ENCODE measurements at regions not wholly inside any gene's neighbourhood (a gene's known extent, or its start where the extent isn't known, plus 50 kb on each side); places are given as distances from the start of the nearest gene placed in this dataset.
"Not testable (repeated sequence)": the region's sequence is repeated elsewhere in the genome, so short reads cannot be mapped to it uniquely, and the experiment has no call there.

DNA sequence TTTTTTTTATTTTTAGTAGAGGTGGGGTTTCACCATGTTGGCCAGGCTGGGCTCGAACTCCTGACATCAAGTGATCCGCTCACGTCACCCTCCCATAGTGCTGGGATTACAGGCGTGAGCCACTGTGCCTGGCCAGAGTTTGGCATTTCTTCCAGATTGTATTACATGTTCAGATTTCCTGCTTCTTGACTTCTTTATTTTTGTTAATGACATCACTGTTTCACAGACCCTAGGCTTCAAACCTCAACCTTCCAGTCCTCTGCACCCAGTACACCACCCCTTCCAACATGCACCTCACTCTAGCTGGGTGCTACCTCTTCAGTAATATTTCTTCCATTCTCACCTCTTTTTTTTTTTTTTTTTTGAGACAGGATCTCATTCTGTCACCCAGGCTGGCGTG, 53.6 kb upstream of the ZFHX3 start:
- Histone ChIP-seq H3K4me3 (ENCODE audit: low read length in 2 of 2) (no peak overlapping the region), H3K9me3 (ENCODE audit: control insufficient read depth in 2 of 2, low read length in 2 of 2) (no peaks in the 10 kb centered on the region), H3K4me1 (ENCODE audit: control insufficient read depth in 2 of 2, insufficient read depth in 2 of 2, low read length in 2 of 2) (no peaks in the 10 kb centered on the region), H3K27ac (ENCODE audit: low read depth in 2 of 2, low read length in 2 of 2) (no peak overlapping the region), H3K27me3 (ENCODE audit: control insufficient read depth in 2 of 2, insufficient read depth in 2 of 2, low read length in 2 of 2) (peaks cover 0 to 2% of the 10 kb centered on the region in 2 donors), H3K36me3 (ENCODE audit: control insufficient read depth in 2 of 2, insufficient read depth in 2 of 2, low read length in 2 of 2) (no peaks in the 10 kb centered on the region), H3K9ac (ENCODE audit: low read depth in 1 of 2, low read length in 2 of 2) (no peak overlapping the region)

DNA sequence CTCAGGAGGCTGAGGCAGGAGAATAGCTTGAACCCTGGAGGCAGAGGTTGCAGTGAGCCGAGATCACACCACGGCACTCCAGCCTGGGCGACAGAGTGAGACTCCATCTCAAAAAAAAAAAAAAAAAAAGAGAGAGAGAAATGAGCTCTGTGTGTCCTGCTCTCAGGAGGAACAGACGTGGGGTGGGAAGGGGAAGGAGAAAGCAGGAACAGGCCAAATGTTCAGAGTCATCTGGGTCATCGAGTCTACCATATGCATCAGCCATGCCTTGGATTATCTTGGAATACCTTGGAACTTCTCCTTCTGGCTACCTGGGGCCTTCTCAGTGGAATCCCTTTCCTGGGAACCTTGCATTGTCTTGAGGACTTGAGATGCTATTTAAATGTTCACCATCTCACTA, 51.7 kb upstream of the ZFHX3 start:
- not testable (repeated sequence) for H3K9ac ChIP-seq (ENCODE audit: low read depth in 1 of 2, low read length in 2 of 2); H3K4me1 ChIP-seq (ENCODE audit: control insufficient read depth in 2 of 2, insufficient read depth in 2 of 2, low read length in 2 of 2)

More for the DNA sequence above, 51.7 kb upstream of the ZFHX3 start:
- not testable (repeated sequence) for H3K4me3 ChIP-seq (ENCODE audit: low read length in 2 of 2); H3K36me3 ChIP-seq (ENCODE audit: control insufficient read depth in 2 of 2, insufficient read depth in 2 of 2, low read length in 2 of 2); H3K27me3 ChIP-seq (ENCODE audit: control insufficient read depth in 2 of 2, insufficient read depth in 2 of 2, low read length in 2 of 2); H3K27ac ChIP-seq (ENCODE audit: low read depth in 2 of 2, low read length in 2 of 2); H3K9me3 ChIP-seq (ENCODE audit: control insufficient read depth in 2 of 2, low read length in 2 of 2)
